OCI-LY3 (cell line): ENCODE measurements at regions not wholly inside any gene's neighbourhood (a gene's known extent, or its start where the extent isn't known, plus 50 kb on each side); places are given as distances from the start of the nearest gene placed in this dataset.

Experiments
- H2AFZ ChIP-seq: fragments of 200-600, 300-600 bp; shearing (Covaris generic); 2 replicates; pipeline ENCODE4 v1.6.0; 2014; ENCODE audit warnings: antibody characterized with exemption, low read depth, low read length
- H3K27ac ChIP-seq: fragments of 200-600, 300-600 bp; sonication (generic); 2 replicates; pipeline ENCODE4 v1.5.1; 2014; ENCODE audit warnings: mild to moderate bottlenecking, low read length, moderate library complexity, mixed read lengths
- H3K27me3 ChIP-seq: fragments of 200-600, 300-600 bp; sonication (generic); 2 replicates; pipeline ENCODE4 v1.6.1; 2014; ENCODE audit warnings: low read depth, low read length, mixed read lengths
- H3K36me3 ChIP-seq: fragments of 200-600, 300-600 bp; sonication (generic); replicated peaks from 2 replicates; pipeline ENCODE3; 2014; ENCODE audit warnings: low read depth, low read length, mixed read lengths
- H3K4me1 ChIP-seq: fragments of 300-600, 200-600 bp; sonication (generic); 2 replicates; pipeline ENCODE4 v1.6.1; 2014; ENCODE audit warnings: low read length, mixed read lengths
- H3K4me2 ChIP-seq: fragments of 200-600, 300-600 bp; sonication (generic); 2 replicates; pipeline ENCODE4 v1.6.1; 2014; ENCODE audit warnings: low read length, mixed read lengths
- H3K4me3 ChIP-seq: fragments of 300-600, 200-600 bp; sonication (generic); 2 replicates; pipeline ENCODE4 v1.5.1; 2014; ENCODE audit warnings: antibody characterized with exemption, mild to moderate bottlenecking, low read length, moderate library complexity
- H3K79me2 ChIP-seq: fragments of 300-600, 200-600 bp; shearing (Covaris generic); 2 replicates; pipeline ENCODE4 v1.6.1; 2014; ENCODE audit warnings: mild to moderate bottlenecking, low read length, mixed read lengths
- H3K9ac ChIP-seq: fragments of 300-600, 200-600 bp; shearing (Covaris generic); 2 replicates; pipeline ENCODE4 v1.6.0; 2014; ENCODE audit warnings: mild to moderate bottlenecking, low read length, moderate library complexity
- H3K9me3 ChIP-seq: fragments of 200-600, 300-600 bp; shearing (Covaris generic); 2 replicates; pipeline ENCODE4 v1.6.1; 2014; ENCODE audit warnings: low read length, mixed read lengths; ENCODE audit not compliant: insufficient read depth
- H4K20me1 ChIP-seq: fragments of 200-600, 300-600 bp; sonication (generic); 2 replicates; pipeline ENCODE4 v1.6.1; 2016; ENCODE audit warnings: low read length, mixed read lengths; ENCODE audit not compliant: insufficient read depth
- CTCF ChIP-seq: fragments of 200-600, 300-600 bp; sonication (generic); IDR thresholded peaks from 2 replicates; pipeline ENCODE4 v1.5.1; 2014; ENCODE audit warnings: antibody characterized with exemption, low read length, low read depth
- EZH2phosphoT487 ChIP-seq: fragments of 200-600 bp; shearing (Covaris generic); IDR thresholded peaks from 2 replicates; pipeline ENCODE4 v1.6.1; 2018; ENCODE audit warnings: antibody characterized with exemption, mixed run types, low read depth

GRCh38 chr1:47656719-47657685, 219.2 kb downstream of the FOXD2 start:
- Histone ChIP-seq H3K4me3 (no peak overlapping the region), H2AFZ (no peak overlapping the region), H3K4me1 (no peaks in the 10 kb centered on the region), H3K9ac (no peak overlapping the region), H3K27me3 (no peaks in the 10 kb centered on the region), H3K27ac (no peak overlapping the region), H3K79me2 (no peaks in the 10 kb centered on the region), H3K4me2 (no peak overlapping the region), H4K20me1 (no peaks in the 10 kb centered on the region), H3K36me3 (no peaks in the 10 kb centered on the region), H3K9me3 (no peaks in the 10 kb centered on the region)
- TF ChIP-seq CTCF (no peak), EZH2phosphoT487 (no peak)

- H3K27me3 ChIP-seq: no peaks in the 10 kb centered on the region
- no peak overlapping the region for H3K9ac ChIP-seq
- no peaks in the 10 kb centered on the region for H3K36me3 ChIP-seq
Measured at GRCh38 chr1:47658161-47658920, 220.5 kb downstream of the FOXD2 start.

GRCh38 chr1:47659146-47659545, 221.3 kb downstream of the FOXD2 start:
- Histone ChIP-seq H2AFZ (no peak overlapping the region), H3K27me3 (no peaks in the 10 kb centered on the region), H4K20me1 (no peaks in the 10 kb centered on the region), H3K36me3 (no peaks in the 10 kb centered on the region), H3K4me3 (no peak overlapping the region), H3K79me2 (no peaks in the 10 kb centered on the region), H3K4me2 (no peak overlapping the region), H3K9ac (no peak overlapping the region), H3K4me1 (no peaks in the 10 kb centered on the region), H3K27ac (no peak overlapping the region), H3K9me3 (no peaks in the 10 kb centered on the region)
- no peak for TF ChIP-seq CTCF
- no peak for TF ChIP-seq EZH2phosphoT487

More at GRCh38 chr1:47658161-47658920, 220.5 kb downstream of the FOXD2 start:
- no peaks in the 10 kb centered on the region for H3K9me3 ChIP-seq
- TF ChIP-seq CTCF: no peak
- no peak for TF ChIP-seq EZH2phosphoT487
- H3K79me2 ChIP-seq: no peaks in the 10 kb centered on the region
- H3K4me3 ChIP-seq: no peak overlapping the region
- H3K27ac ChIP-seq: no peak overlapping the region
- no peak overlapping the region for H3K4me2 ChIP-seq
- no peaks in the 10 kb centered on the region for H3K4me1 ChIP-seq
- no peak overlapping the region for H2AFZ ChIP-seq
- H4K20me1 ChIP-seq: no peaks in the 10 kb centered on the region

- Histone ChIP-seq H3K9ac (no peak overlapping the region), H4K20me1 (no peaks in the 10 kb centered on the region), H3K9me3 (no peaks in the 10 kb centered on the region), H3K79me2 (no peaks in the 10 kb centered on the region), H3K4me2 (no peak overlapping the region), H2AFZ (no peak overlapping the region), H3K36me3 (no peaks in the 10 kb centered on the region), H3K27ac (no peak overlapping the region), H3K4me1 (no peaks in the 10 kb centered on the region), H3K4me3 (no peak overlapping the region), H3K27me3 (no peaks in the 10 kb centered on the region)
- TF ChIP-seq CTCF (no peak), EZH2phosphoT487 (no peak)
Measured at GRCh38 chr1:47660622-47661021, 222.8 kb downstream of the FOXD2 start.
